ENCODE measurements at regions not wholly inside any gene's neighbourhood (a gene's known extent, or its start where the extent isn't known, plus 50 kb on each side); places are given as distances from the start of the nearest gene placed in this dataset.

GRCh38 chr17:55634702-55635101 is 88.0 kb downstream of the TMEM100 start:
- DNase-seq (ENCODE audit: low read depth): no peak

- peak; percentile 10 for DNase-seq (ENCODE audit: low read depth)
Observed at GRCh38 chr17:55632893-55633292, 89.8 kb downstream of the TMEM100 start.

DNA sequence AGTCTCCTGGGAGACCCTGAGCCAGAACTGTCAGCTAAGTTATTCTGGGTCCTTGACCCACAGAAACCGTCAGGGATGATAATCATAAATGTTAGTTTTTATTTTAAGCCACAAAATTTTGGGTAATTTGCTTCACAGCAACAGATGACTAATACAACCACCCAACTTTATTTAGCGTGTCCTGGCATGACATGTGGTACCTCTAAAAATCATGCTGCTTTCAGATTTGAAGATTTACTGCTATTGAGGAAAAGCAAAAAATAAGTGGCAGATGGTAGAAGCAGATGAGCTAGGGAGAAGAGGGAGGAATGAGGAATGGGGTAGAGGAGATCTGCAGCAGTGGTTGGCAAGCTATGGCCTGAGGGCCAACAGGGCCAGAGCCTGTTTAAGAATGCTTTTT is 90.4 kb downstream of the TMEM100 start:
- no peak for DNase-seq (ENCODE audit: low read depth)

GRCh38 chr17:55629995-55630394 is 92.7 kb downstream of the TMEM100 start:
- no peak for DNase-seq (ENCODE audit: low read depth)

- DNase-seq (ENCODE audit: low read depth): no peak
Observed at GRCh38 chr17:55625521-55625920, 97.1 kb downstream of the TMEM100 start.

- no peak for DNase-seq (ENCODE audit: low read depth)
Observed at GRCh38 chr17:55624772-55625433, 97.8 kb downstream of the TMEM100 start.

GRCh38 chr17:55622547-55622946 is 100.1 kb downstream of the TMEM100 start:
- no peak for DNase-seq (ENCODE audit: low read depth)

GRCh38 chr17:55620945-55621344 is 101.7 kb downstream of the TMEM100 start:
- no peak for DNase-seq (ENCODE audit: low read depth)

GRCh38 chr17:55620023-55620422 is 102.6 kb downstream of the TMEM100 start:
- DNase-seq (ENCODE audit: low read depth): no peak

- DNase-seq (ENCODE audit: low read depth): no peak
Observed at GRCh38 chr17:55617441-55617840, 105.2 kb downstream of the TMEM100 start.

DNA sequence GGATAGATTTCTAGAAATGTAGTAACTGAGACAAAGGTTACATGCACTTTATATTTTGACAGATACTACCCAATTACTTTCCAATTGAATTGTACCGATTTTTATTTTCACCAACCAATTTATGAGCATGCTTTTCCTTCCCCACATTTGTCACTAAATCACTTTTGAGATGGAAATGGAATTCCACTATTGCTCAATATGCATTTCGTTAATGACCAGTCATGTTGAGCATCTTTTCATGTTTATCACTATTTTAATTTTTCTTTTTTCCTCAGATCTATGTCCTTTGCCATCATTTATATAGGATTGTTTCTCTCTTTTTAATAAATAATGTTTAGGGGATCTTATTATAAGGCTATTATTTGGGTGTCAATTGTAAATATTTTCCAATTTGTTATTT is 102.8 kb upstream of the SMIM36 start:
- DNase-seq (ENCODE audit: low read depth): no peak

DNA sequence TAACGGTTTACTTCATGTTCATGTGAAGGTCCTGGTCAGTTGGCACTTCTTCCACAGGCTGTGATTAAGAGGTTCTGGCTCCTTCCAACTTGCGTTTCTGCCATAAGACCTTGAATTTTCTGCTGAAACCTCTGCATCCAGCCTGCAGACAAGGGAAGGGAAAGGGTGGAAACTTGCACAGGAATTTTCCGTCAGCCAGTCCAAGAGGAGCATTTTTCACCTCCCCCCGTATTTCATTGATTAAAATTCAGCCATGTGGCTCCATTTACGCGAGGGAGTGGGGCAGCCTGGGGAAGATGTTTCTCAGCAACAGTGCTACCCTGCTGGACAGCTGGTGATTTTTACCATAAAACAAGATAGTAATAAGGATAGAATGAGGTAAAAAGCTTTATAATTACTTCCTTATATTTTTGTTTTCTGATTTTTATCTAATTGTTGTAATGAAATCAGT is 101.5 kb upstream of the SMIM36 start:
- no peak for DNase-seq (ENCODE audit: low read depth)

DNA sequence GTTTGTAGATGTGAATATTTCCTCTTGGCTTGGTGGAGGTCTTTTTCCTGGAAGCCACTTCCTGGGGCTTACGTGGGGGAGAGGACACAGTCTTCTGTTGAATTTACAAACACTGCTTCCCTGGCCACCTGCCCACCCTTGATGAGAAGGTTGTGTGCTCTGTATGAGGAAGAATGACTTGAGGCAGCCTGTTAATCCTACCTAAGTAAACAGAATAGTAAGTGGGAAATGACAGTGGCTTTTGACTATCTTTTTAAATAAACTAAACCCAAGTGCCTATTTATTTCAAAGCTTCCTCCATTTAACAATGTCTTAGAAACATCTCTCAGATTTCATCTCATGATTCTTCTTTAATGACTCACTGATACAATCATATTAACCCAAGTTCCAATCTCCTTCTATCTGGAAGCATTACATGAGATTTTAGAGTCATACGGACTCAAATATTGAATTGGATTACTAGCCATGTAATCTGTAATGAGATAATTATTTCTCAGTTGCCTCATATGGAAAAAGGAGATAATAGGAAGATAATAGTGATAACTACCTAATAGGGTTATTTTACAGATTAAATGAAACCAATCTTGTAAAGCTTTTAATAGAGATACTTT is 96.6 kb upstream of the SMIM36 start:
- DNase-seq (ENCODE audit: low read depth): no peak

DNA sequence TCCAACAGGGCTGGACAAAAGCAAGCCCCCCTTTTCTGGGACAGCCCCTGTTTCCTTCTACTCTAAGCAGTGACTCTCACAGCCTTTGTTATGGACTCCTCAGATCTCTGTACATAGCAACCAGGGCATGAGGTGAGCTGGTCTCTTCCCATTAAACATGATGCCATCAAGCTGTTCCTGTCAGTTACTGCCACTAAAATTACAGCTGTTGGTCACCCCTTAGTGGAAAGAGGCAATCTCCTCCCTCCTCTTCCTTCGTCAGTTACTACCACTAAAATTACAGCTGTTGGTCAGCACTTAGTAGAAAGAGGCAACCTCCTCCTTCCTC is 95.2 kb upstream of the SMIM36 start:
- no peak for DNase-seq (ENCODE audit: low read depth)

- DNase-seq (ENCODE audit: low read depth): no peak
Observed at GRCh38 chr17:55605705-55606487, 94.6 kb upstream of the SMIM36 start.

DNA sequence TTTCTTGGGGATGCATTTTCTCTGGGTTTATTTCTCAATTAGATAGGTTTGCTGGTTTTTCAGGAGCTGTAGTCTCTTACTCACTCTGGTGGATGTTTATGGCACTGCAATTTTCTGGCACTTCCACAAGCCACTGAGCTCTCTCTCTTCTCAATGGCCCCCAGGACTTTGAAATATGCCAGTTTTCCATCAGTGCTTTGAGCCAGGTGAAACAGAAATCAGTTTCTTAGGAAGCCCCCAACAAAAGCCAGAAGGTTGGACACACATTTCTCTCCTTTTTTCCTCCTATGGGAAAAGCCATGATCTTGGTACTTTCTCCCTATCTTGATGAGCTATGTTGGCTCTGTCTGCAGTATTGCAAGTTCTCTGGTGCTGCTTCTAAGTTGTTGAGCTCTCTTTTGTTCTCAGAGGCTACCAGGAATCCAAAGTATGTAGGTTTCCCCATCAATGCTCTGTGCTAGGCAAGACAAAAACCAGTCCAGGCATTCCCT is 90.7 kb upstream of the SMIM36 start:
- DNase-seq (ENCODE audit: low read depth): no peak

DNA sequence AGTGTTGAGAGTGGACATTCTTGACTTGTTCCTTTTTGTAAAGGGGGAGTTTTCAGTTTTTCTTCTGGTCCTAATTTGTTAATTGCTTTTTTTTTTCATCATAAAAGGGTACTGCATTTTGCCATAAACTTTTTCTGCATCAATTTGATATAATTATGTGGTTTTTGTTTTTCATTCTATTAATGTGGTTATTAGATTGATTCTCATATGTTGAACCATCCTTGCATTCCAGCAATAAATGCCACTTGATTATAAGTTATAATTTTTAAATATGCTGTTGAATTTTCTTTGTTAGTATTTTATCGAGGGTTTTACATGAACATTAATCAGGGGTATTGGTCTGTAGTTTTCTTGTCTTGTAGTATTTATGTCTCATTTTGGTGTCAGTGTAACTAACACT is 87.2 kb upstream of the SMIM36 start:
- DNase-seq (ENCODE audit: low read depth): no peak

GRCh38 chr17:55588446-55589242 is 77.4 kb upstream of the SMIM36 start:
- DNase-seq (ENCODE audit: low read depth): no peak

DNA sequence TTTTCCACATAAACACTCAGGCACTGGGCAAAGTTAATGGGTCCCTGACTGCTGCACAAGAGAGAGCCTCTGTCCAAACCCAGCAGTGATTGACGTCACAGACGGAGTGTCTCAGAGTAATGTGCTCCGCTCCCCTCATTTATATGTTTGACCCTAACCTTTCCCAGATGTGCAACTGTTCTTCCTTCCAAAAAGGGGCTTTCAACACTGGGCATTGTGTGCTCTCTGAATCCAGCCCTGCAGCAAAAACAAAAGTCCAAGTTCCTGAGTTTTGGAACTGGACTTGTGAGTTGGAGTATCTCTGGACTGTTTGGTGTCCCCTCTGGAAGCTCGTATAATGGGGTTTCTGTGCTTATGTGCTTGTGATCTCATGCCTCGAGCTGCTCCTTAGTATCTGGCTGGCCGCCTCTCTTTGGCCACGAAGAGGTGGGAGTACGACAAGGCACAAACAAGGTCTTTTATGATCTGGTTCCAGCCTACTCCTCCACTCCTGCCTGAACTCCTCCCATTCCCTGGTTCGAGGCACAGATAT is 76.4 kb upstream of the SMIM36 start:
- no peak for DNase-seq (ENCODE audit: low read depth)

GRCh38 chr17:55585629-55586028 is 74.4 kb upstream of the SMIM36 start:
- DNase-seq (ENCODE audit: low read depth): no peak

- DNase-seq (ENCODE audit: low read depth): no peak
Observed at GRCh38 chr17:55584861-55585260, 73.6 kb upstream of the SMIM36 start.

DNA sequence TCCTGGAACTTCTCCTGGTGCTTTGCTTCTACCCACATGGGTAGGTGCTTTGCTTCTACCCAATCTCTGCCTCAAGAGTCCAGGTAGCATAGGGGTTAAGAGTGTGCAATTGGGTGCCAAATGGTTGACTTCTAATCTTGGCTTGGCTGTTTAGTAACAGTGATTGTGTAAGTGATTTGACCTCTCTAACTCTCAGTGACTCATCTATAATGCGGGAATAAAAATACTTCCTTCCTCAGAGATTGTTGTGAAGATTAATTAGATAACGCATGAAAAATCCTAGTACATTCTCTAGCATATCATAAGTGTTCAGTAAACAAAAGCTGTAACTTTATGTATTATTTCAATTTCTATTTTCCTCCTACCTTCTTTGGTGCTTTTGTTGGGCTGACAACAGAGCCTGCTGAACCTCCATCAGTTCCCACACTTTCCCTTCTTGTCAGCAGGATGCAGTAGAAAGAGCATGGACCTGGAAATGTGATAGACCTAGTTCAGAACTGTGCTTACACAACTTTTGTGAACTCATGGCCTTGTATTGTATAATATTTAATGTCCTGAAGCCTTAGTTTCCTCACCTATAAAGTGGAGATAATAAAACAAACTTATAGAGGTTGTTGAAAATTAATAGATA is 72.9 kb upstream of the SMIM36 start:
- DNase-seq (ENCODE audit: low read depth): no peak

Measured in GM04503 (cell line).